H1 (cell line): ENCODE measurements at regions not wholly inside any gene's neighbourhood (a gene's known extent, or its start where the extent isn't known, plus 50 kb on each side); places are given as distances from the start of the nearest gene placed in this dataset.

ENCODE experiments used
- CTCF ChIA-PET: fragments of 300-600 bp; sonication (Branson Sonifier 250); formaldehyde crosslinking; loops from one replicate; lab custom pipeline; 2021; ENCODE audit not compliant: partially characterized antibody; lab: Charles Lee
- POLR2A ChIA-PET: fragments of 300-600 bp; sonication (Branson Sonifier 250); formaldehyde crosslinking; loops from one replicate; lab custom pipeline; 2021; ENCODE audit warnings: inconsistent platforms; ENCODE audit not compliant: partially characterized antibody; lab: Charles Lee
- DNase-seq, 2 experiments: peaks; one replicate each; pipeline versions ENCODE4 v3.0.0 to v3.0.0-alpha.2; 2010 to 2022; ENCODE audit warnings: low spot score in 2 of 2, low read depth in 1 of 2, mixed read lengths in 1 of 2
- FAIRE-seq: peaks from 2 replicates; lab custom pipeline; 2011; peaks lifted over from hg19 to GRCh38; lab: Jason Lieb, UNC
- H2AFZ ChIP-seq: 2 replicates; pipeline ENCODE4 v1.8.1; 2012; ENCODE audit warnings: low read length, inconsistent platforms
- H2AK5ac ChIP-seq: 2 replicates; pipeline ENCODE4 v1.6.1; 2013; ENCODE audit warnings: low read depth, low read length
- H2BK120ac ChIP-seq: replicated peaks from 2 replicates; pipeline ENCODE3; 2013; ENCODE audit warnings: low read depth, low read length, inconsistent platforms
- H2BK12ac ChIP-seq: 2 replicates; pipeline ENCODE4 v1.6.1; 2013; ENCODE audit warnings: low read depth, low read length
- H2BK15ac ChIP-seq: 2 replicates; pipeline ENCODE4 v1.6.1; 2013; ENCODE audit warnings: low read length
- H2BK20ac ChIP-seq: 2 replicates; pipeline ENCODE4 v1.6.1; 2013; ENCODE audit warnings: low read length
- H2BK5ac ChIP-seq: 2 replicates; pipeline ENCODE4 v1.6.1; 2013; ENCODE audit warnings: low read depth, low read length
- H3K14ac ChIP-seq: 2 replicates; pipeline ENCODE4 v1.6.1; 2013; ENCODE audit warnings: inconsistent platforms; ENCODE audit not compliant: insufficient read length
- H3K18ac ChIP-seq: 2 replicates; pipeline ENCODE4 v1.6.1; 2013; ENCODE audit warnings: low read length; ENCODE audit errors: extremely low read depth
- H3K23ac ChIP-seq: 2 replicates; pipeline ENCODE4 v1.6.1; 2013; ENCODE audit warnings: inconsistent platforms; ENCODE audit not compliant: insufficient read length
- H3K23me2 ChIP-seq: 2 replicates; pipeline ENCODE4 v1.6.1; 2013; ENCODE audit warnings: low read depth, low read length
- H3K27ac ChIP-seq: 2 replicates; pipeline ENCODE4 v1.6.1; 2011; ENCODE audit warnings: low read depth, low read length, inconsistent platforms
- H3K27me3 ChIP-seq, 4 experiments: replicated peaks in 1 of 4; 1 replicate in 1 of 4; 2 replicates in 3 of 4; pipeline versions ENCODE4 v1.6.1 to v1.8.1; 2011 to 2013; ENCODE audit warnings: low read length in 3 of 4, mild to moderate bottlenecking in 3 of 4, inconsistent platforms in 2 of 4, mixed read lengths in 2 of 4, moderate library complexity in 1 of 4; ENCODE audit not compliant: control insufficient read depth in 3 of 4, insufficient read depth in 3 of 4; ENCODE audit errors: extremely low read depth in 1 of 4
- H3K36me3 ChIP-seq, 4 experiments: 2 replicates each; pipeline versions ENCODE4 v1.6.1 to v1.8.1; 2011 to 2013; ENCODE audit warnings: mild to moderate bottlenecking in 4 of 4, low read length in 3 of 4, moderate library complexity in 2 of 4, control low read depth in 1 of 4, inconsistent platforms in 1 of 4; ENCODE audit not compliant: insufficient read depth in 4 of 4, control insufficient read depth in 2 of 4
- H3K4ac ChIP-seq: replicated peaks from 2 replicates; pipeline ENCODE3; 2013; ENCODE audit warnings: low read length, low read depth, mixed read lengths, inconsistent platforms; ENCODE audit not compliant: insufficient read length
- H3K4me1 ChIP-seq, 4 experiments: replicated peaks in 1 of 4; 1 replicate in 1 of 4; 2 replicates in 3 of 4; pipeline versions ENCODE4 v1.6.1 to v1.8.1; 2011 to 2013; ENCODE audit warnings: low read length in 3 of 4, inconsistent platforms in 2 of 4, mixed read lengths in 1 of 4; ENCODE audit not compliant: insufficient read depth in 4 of 4, control insufficient read depth in 3 of 4
- H3K4me2 ChIP-seq, 2 experiments: 2 replicates each; pipeline versions ENCODE4 v1.6.1 to v1.8.1; 2011 to 2013; ENCODE audit warnings: low read depth in 2 of 2, low read length in 2 of 2, control low read depth in 1 of 2, inconsistent platforms in 1 of 2, mild to moderate bottlenecking in 1 of 2; ENCODE audit not compliant: insufficient read depth in 1 of 2
- H3K4me3 ChIP-seq, 4 experiments: fragments of 200-600, 300-600 bp in 1 of 4; sonication (generic), shearing (Covaris generic), sonication (Bioruptor Twin) in 1 of 4; 2 replicates each; pipeline versions ENCODE4 v1.5.1 to v1.8.1; 2011 to 2016; ENCODE audit warnings: low read length in 4 of 4, low read depth in 3 of 4, control low read depth in 2 of 4, inconsistent platforms in 2 of 4, mild to moderate bottlenecking in 2 of 4, mixed read lengths in 1 of 4, moderate library complexity in 1 of 4; ENCODE audit not compliant: insufficient read depth in 2 of 4; ENCODE audit errors: extremely low read depth in 1 of 4
- H3K56ac ChIP-seq: replicated peaks from 2 replicates; pipeline ENCODE3; 2013; ENCODE audit warnings: low read depth, mild to moderate bottlenecking, mixed read lengths, low read length, inconsistent platforms; ENCODE audit not compliant: insufficient read length
- H3K79me1 ChIP-seq: 2 replicates; pipeline ENCODE4 v1.6.1; 2013; ENCODE audit warnings: low read depth, low read length, control low read depth
- H3K79me2 ChIP-seq, 2 experiments: 2 replicates each; pipeline versions ENCODE4 v1.6.1 to v1.8.1; 2012 to 2013; ENCODE audit warnings: low read length in 2 of 2, mild to moderate bottlenecking in 2 of 2, inconsistent platforms in 1 of 2; ENCODE audit not compliant: insufficient read depth in 2 of 2, control insufficient read depth in 1 of 2
- H3K9ac ChIP-seq, 4 experiments: replicated peaks in 1 of 4; 1 replicate in 1 of 4; 2 replicates in 3 of 4; pipeline versions ENCODE4 v1.6.1 to v1.8.1; 2011 to 2013; ENCODE audit warnings: low read depth in 3 of 4, low read length in 3 of 4, control low read depth in 2 of 4, mild to moderate bottlenecking in 2 of 4, moderate library complexity in 2 of 4, inconsistent platforms in 1 of 4; ENCODE audit errors: extremely low read depth in 1 of 4
- H3K9me3 ChIP-seq, 2 experiments: 2 replicates each; pipeline versions ENCODE4 v1.6.1 to v1.8.1; 2012 to 2013; ENCODE audit warnings: mild to moderate bottlenecking in 2 of 2, moderate library complexity in 2 of 2, control low read depth in 1 of 2, inconsistent platforms in 1 of 2, low read depth in 1 of 2, low read length in 1 of 2, mixed read lengths in 1 of 2; ENCODE audit not compliant: insufficient read depth in 2 of 2
- H4K20me1 ChIP-seq, 2 experiments: replicated peaks in 1 of 2; 2 replicates each; pipeline versions ENCODE3 to v1.8.1; 2011 to 2013; ENCODE audit warnings: inconsistent platforms in 2 of 2, low read length in 2 of 2, mild to moderate bottlenecking in 1 of 2; ENCODE audit not compliant: insufficient read depth in 2 of 2, control insufficient read depth in 1 of 2
- H4K5ac ChIP-seq: 2 replicates; pipeline ENCODE4 v1.6.1; 2013; ENCODE audit warnings: low read length, low read depth, mixed read lengths, inconsistent platforms; ENCODE audit not compliant: insufficient read length
- H4K8ac ChIP-seq: 2 replicates; pipeline ENCODE4 v1.8.0; 2013; ENCODE audit warnings: mild to moderate bottlenecking, moderate library complexity, low read length, inconsistent platforms; ENCODE audit not compliant: insufficient read depth; ENCODE audit errors: extremely low read depth
- H4K91ac ChIP-seq: replicated peaks from 2 replicates; pipeline ENCODE3; 2013; ENCODE audit warnings: low read length, mixed read lengths, inconsistent platforms; ENCODE audit not compliant: insufficient read length
- BACH1 ChIP-seq: IDR thresholded peaks from 2 replicates; pipeline ENCODE4 v1.6.1; 2012; ENCODE audit warnings: low read length, improper control_type of control experiment
- BCL11A ChIP-seq, 2 experiments: IDR thresholded peaks; one replicate each; pipeline ENCODE4 v1.6.1; 2011; ENCODE audit warnings: low read depth in 2 of 2, low read length in 2 of 2, mild to moderate bottlenecking in 2 of 2
- CBX8 ChIP-seq: fragments of 300-800, 300-1000 bp; sonication (generic); IDR thresholded peaks from 2 replicates; pipeline ENCODE4 v1.7.1; 2016; ENCODE audit warnings: low read depth, low read length, borderline replicate concordance
- FOSL1 ChIP-seq: IDR thresholded peaks from 2 replicates; pipeline ENCODE4 v1.6.1; 2011; ENCODE audit warnings: mild to moderate bottlenecking, low read depth, low read length, moderate library complexity; ENCODE audit not compliant: insufficient read depth
- HDAC6 ChIP-seq: IDR thresholded peaks from one replicate; pipeline ENCODE4 v1.7.1; 2012; ENCODE audit warnings: low read depth, mild to moderate bottlenecking, inconsistent platforms, low read length, moderate library complexity
- RNF2 ChIP-seq: fragments of 200-900, 300-1000 bp; sonication (generic); IDR thresholded peaks from 2 replicates; pipeline ENCODE4 v1.7.1; 2016; ENCODE audit warnings: borderline replicate concordance, low read depth, mild to moderate bottlenecking, antibody characterized with exemption, low read length; ENCODE audit not compliant: poor library complexity, severe bottlenecking; ENCODE audit errors: missing control alignments
- RXRA ChIP-seq: IDR thresholded peaks from 2 replicates; pipeline ENCODE4 v1.6.1; 2011; ENCODE audit warnings: low read depth, mild to moderate bottlenecking, low read length, moderate library complexity; ENCODE audit not compliant: insufficient read depth
- TBP ChIP-seq: IDR thresholded peaks from 2 replicates; pipeline ENCODE4 v1.6.1; 2011; ENCODE audit warnings: low read depth, low read length, improper control_type of control experiment
- TCF12 ChIP-seq: IDR thresholded peaks from 2 replicates; pipeline ENCODE4 v1.6.1; 2011; ENCODE audit warnings: low read depth, mild to moderate bottlenecking, low read length
- ZNF274 ChIP-seq: IDR thresholded peaks from 2 replicates; pipeline ENCODE4 v1.7.0; 2012; ENCODE audit warnings: low read length, borderline replicate concordance; ENCODE audit errors: extremely low read depth
- WGBS, 2 experiments: shearing (Covaris generic) in 1 of 2; methylation state at CpG; one replicate each; pipeline versions ENCODE4 v1.1.6 to v1.1.7; 2013 to 2015; ENCODE audit warnings: low lambda C conversion rate in 2 of 2, mixed read lengths in 2 of 2, inconsistent platforms in 1 of 2, low coverage in 1 of 2, missing lambda C conversion rate in 1 of 2; ENCODE audit not compliant: insufficient replicate concordance in 2 of 2, insufficient coverage in 1 of 2, insufficient read length in 1 of 2; ENCODE audit errors: extremely low coverage in 1 of 2, missing lambda C conversion rate in 1 of 2; 5-methylcytosine and 5-hydroxymethylcytosine counted together
- TF ChIP-seq, protein P1 (sequence below): IDR thresholded peaks from 2 replicates; pipeline ENCODE4 v1.6.1; 2011; ENCODE audit warnings: low read length, improper control_type of control experiment
- TF ChIP-seq, protein P2 (sequence below): IDR thresholded peaks from 2 replicates; pipeline ENCODE4 v1.6.1; 2012; ENCODE audit warnings: inconsistent platforms
- TF ChIP-seq, protein P3 (sequence below): IDR thresholded peaks from 2 replicates; pipeline ENCODE4 v1.6.1; 2012; ENCODE audit warnings: inconsistent platforms

DNA sequence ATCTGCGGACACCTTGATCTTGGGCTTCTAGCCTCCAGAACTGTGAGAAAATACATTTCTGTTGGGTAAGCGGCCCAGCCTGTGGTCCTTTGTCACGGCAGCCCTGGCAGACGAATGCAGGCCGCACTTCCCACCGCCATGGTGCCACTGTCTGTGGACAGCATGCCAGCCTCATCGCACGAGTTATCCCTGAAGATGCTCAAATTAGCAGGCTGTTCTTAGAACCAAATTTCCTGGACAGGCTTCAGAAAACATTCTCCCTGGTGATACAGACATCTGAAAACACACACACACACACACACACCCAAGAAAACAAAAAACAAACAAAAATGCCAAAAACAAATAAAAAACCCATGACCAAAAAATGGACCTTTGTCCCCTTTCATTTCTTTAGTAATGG lies 343.5 kb upstream of the GATB start:
- Histone ChIP-seq H3K4me3 (no peak overlapping the region), H3K79me1 (no peaks in the 10 kb centered on the region), H2BK12ac (no peak overlapping the region), H3K14ac (no peak overlapping the region), H3K23me2 (no peaks in the 10 kb centered on the region), H2AK5ac (no peak overlapping the region), H3K27ac (no peak overlapping the region), H3K36me3 (no peaks in the 10 kb centered on the region), H4K91ac (no peak overlapping the region), H3K23ac (no peak overlapping the region), H3K56ac (no peak overlapping the region), H3K9me3 (no peaks in the 10 kb centered on the region), H2BK20ac (no peak overlapping the region), H4K5ac (no peak overlapping the region), H3K4ac (no peak overlapping the region), H3K79me2 (no peaks in the 10 kb centered on the region), H2BK15ac (no peak overlapping the region), H3K18ac (no peak overlapping the region), H3K27me3 (no peaks in the 10 kb centered on the region), H3K4me1 (peaks cover 0 to 3% (median 0%) of the 10 kb centered on the region in 4 experiments; a peak in 2 of 7 replicates), H2BK120ac (no peak overlapping the region), H4K20me1 (no peaks in the 10 kb centered on the region), H2BK5ac (no peak overlapping the region), H3K4me2 (no peak overlapping the region), H4K8ac (no peak overlapping the region), H2AFZ (no peak overlapping the region), H3K9ac (no peak overlapping the region)
- 91% methylated on average over 8 of the region's 8 CpGs; no CpG with 5 or more reads in 1 of the 2 experiments for WGBS, 2 experiments
- POLR2A ChIA-PET = no interaction called here
- CTCF ChIA-PET = interaction anchor here (0.7 kb wide), 1 partner anchor 106 kb away, joined by 3 read pairs; no protein-coding TSS in a partner anchor
- FAIRE-seq (no peak), DNase-seq (no peak)
- TF ChIP-seq HDAC6 (no peak), BCL11A (IDR thresholded peaks at IDR 0.05; ENCODE audit: low read depth in 2 of 2, low read length in 2 of 2) (no peak), RNF2 (no peak), ZNF274 (no peak), RXRA (no peak), FOSL1 (no peak), CBX8 (no peak), TCF12 (no peak), TBP (no peak), BACH1 (no peak)
- TF ChIP-seq, protein P1, sequence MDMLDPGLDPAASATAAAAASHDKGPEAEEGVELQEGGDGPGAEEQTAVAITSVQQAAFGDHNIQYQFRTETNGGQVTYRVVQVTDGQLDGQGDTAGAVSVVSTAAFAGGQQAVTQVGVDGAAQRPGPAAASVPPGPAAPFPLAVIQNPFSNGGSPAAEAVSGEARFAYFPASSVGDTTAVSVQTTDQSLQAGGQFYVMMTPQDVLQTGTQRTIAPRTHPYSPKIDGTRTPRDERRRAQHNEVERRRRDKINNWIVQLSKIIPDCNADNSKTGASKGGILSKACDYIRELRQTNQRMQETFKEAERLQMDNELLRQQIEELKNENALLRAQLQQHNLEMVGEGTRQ = no peak
- TF ChIP-seq, protein P2, sequence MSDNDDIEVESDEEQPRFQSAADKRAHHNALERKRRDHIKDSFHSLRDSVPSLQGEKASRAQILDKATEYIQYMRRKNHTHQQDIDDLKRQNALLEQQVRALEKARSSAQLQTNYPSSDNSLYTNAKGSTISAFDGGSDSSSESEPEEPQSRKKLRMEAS = no peak
- TF ChIP-seq, protein P3, sequence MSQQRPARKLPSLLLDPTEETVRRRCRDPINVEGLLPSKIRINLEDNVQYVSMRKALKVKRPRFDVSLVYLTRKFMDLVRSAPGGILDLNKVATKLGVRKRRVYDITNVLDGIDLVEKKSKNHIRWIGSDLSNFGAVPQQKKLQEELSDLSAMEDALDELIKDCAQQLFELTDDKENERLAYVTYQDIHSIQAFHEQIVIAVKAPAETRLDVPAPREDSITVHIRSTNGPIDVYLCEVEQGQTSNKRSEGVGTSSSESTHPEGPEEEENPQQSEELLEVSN = no peak
